K562 (cell line): ENCODE measurements at regions not wholly inside any gene's neighbourhood (a gene's known extent, or its start where the extent isn't known, plus 50 kb on each side); places are given as distances from the start of the nearest gene placed in this dataset.
"Not testable (repeated sequence)": the region's sequence is repeated elsewhere in the genome, so short reads cannot be mapped to it uniquely, and the experiment has no call there.

Experiments
- ATAC-seq: fragments of 200-7000 bp; cut with Tn5 transposase; 3 replicates; pipeline ENCODE4 v1.9.1; 2020; ENCODE audit warnings: moderate library complexity
- BruUV-seq: library from RNA; stranded (reverse); fragments of 400-500 nt; replicated peaks from 2 replicates; lab custom pipeline; 2021; lab: Mats Ljungman, UMichigan
- CTCF ChIA-PET: fragments of 300-600 bp; formaldehyde crosslinking; extraction: SDS; loops from one replicate; lab custom pipeline; 2021; ENCODE audit warnings: low intra/inter-chr PET ratio; lab: Yijun Ruan, JAX
- POLR2A ChIA-PET: fragments of 300-600, 350-650 bp; sonication (Branson Sonifier 250); formaldehyde crosslinking; extraction: SDS; loops from one replicate; lab custom pipeline; 2021; ENCODE audit warnings: antibody characterized with exemption, inconsistent platforms; lab: Yijun Ruan, JAX
- DNase-seq, 4 experiments: peaks; one replicate each; pipeline versions ENCODE4 v3.0.0 to v3.0.0-alpha.2; 2011 to 2018; ENCODE audit warnings: low spot score in 3 of 4, mixed read lengths in 3 of 4; ENCODE audit errors: extremely low read depth in 1 of 4
- FAIRE-seq: peaks from 2 replicates; lab custom pipeline; 2011; peaks lifted over from hg19 to GRCh38; lab: Jason Lieb, UNC
- H2AFZ ChIP-seq: 2 replicates; pipeline ENCODE4 v1.6.0; 2011; ENCODE audit warnings: low read depth, low read length, control low read depth, inconsistent platforms
- H3K27ac ChIP-seq: fragments of 200-600 bp; 3 replicates; pipeline ENCODE4 v1.8.0; 2011; ENCODE audit warnings: low read depth, mild to moderate bottlenecking, control low read depth, inconsistent platforms, low read length, moderate library complexity, mixed read lengths; ENCODE audit errors: extremely low read depth
- H3K27me3 ChIP-seq, 2 experiments: fragments of 300-600 bp in 1 of 2; 2 replicates in 1 of 2; 3 replicates in 1 of 2; pipeline versions ENCODE4 v1.6.0 to v1.8.0; 2011; ENCODE audit warnings: inconsistent platforms in 2 of 2, low read length in 2 of 2, mild to moderate bottlenecking in 1 of 2, mixed read lengths in 1 of 2, moderate library complexity in 1 of 2; ENCODE audit not compliant: control insufficient read depth in 2 of 2, insufficient read depth in 2 of 2
- H3K36me3 ChIP-seq: fragments of 300-600 bp; 3 replicates; pipeline ENCODE4 v1.8.0; 2011; ENCODE audit warnings: mild to moderate bottlenecking, low read length, inconsistent platforms; ENCODE audit not compliant: control insufficient read depth, insufficient read depth
- H3K4me1 ChIP-seq, 2 experiments: fragments of 200-600 bp in 1 of 2; replicated peaks in 1 of 2; 2 replicates in 1 of 2; 3 replicates in 1 of 2; pipeline versions ENCODE4 v1.5.1 to v1.8.0; 2011; ENCODE audit warnings: inconsistent platforms in 2 of 2, low read length in 2 of 2, mild to moderate bottlenecking in 1 of 2, mixed read lengths in 1 of 2, moderate library complexity in 1 of 2; ENCODE audit not compliant: control insufficient read depth in 2 of 2, insufficient read depth in 2 of 2
- H3K4me2 ChIP-seq: 2 replicates; pipeline ENCODE4 v1.6.1; 2011; ENCODE audit warnings: low read length, control low read depth, inconsistent platforms, mixed read lengths; ENCODE audit not compliant: insufficient read depth
- H3K4me3 ChIP-seq: fragments of 200-600 bp; sonication (generic), shearing (Covaris generic); 2 replicates; pipeline ENCODE4 v1.5.1; 2016; ENCODE audit warnings: control low read depth, inconsistent platforms
- H3K79me2 ChIP-seq: fragments of 200-600 bp; 3 replicates; pipeline ENCODE4 v1.8.0; 2011; ENCODE audit warnings: low read length, inconsistent platforms; ENCODE audit not compliant: control insufficient read depth, insufficient read depth
- H3K9ac ChIP-seq, 2 experiments: 2 replicates each; pipeline versions ENCODE4 v1.6.0 to v1.6.1; 2011; ENCODE audit warnings: low read depth in 2 of 2, low read length in 2 of 2, control low read depth in 1 of 2, inconsistent platforms in 1 of 2, mild to moderate bottlenecking in 1 of 2, mixed read lengths in 1 of 2; ENCODE audit not compliant: insufficient read depth in 1 of 2
- H3K9me1 ChIP-seq: one replicate; pipeline ENCODE4 v1.6.0; 2011; ENCODE audit warnings: inconsistent platforms, mild to moderate bottlenecking, low read length, moderate library complexity; ENCODE audit not compliant: control insufficient read depth, insufficient read depth
- H3K9me3 ChIP-seq: replicated peaks from 2 replicates; pipeline ENCODE4 v1.5.1; 2011; ENCODE audit warnings: low read depth, low read length, inconsistent platforms; ENCODE audit not compliant: control insufficient read depth, insufficient read depth
- H4K20me1 ChIP-seq: replicated peaks from 2 replicates; pipeline ENCODE4 v1.6.1; 2011; ENCODE audit warnings: low read length, inconsistent platforms, mixed read lengths; ENCODE audit not compliant: control insufficient read depth, insufficient read depth
- BCL6 ChIP-seq: fragments of 250-450 bp; sonication (Bioruptor Pico); IDR thresholded peaks from 2 replicates; pipeline ENCODE4 v1.4.0; 2020
- EGR1 ChIP-seq: fragments of 450-650 bp; conservative IDR thresholded peaks from 2 replicates; pipeline ENCODE4 v1.6.1; 2017; ENCODE audit warnings: mild to moderate bottlenecking
- HNRNPH1 ChIP-seq: fragments of 200-400 bp; formaldehyde crosslinking; optimal IDR thresholded peaks from 2 replicates; pipeline ENCODE3; 2017; ENCODE audit warnings: low read depth, mild to moderate bottlenecking, low read length, moderate library complexity
- MAZ ChIP-seq, 2 experiments: fragments of 450-650 bp in 1 of 2; sonication (generic) in 1 of 2; formaldehyde crosslinking; IDR thresholded peaks in 1 of 2; conservative IDR thresholded peaks in 1 of 2; 2 replicates each; pipeline versions ENCODE4 v1.4.0 to v1.5.0; 2020; ENCODE audit warnings: mild to moderate bottlenecking in 1 of 2, missing genetic modification reagents in 1 of 2
- SNIP1 ChIP-seq: fragments of 450-650 bp; IDR thresholded peaks from 2 replicates; pipeline ENCODE4 v1.7.1; 2017; ENCODE audit warnings: low read depth, mild to moderate bottlenecking
- SP1 ChIP-seq: sonication (generic); formaldehyde crosslinking; IDR thresholded peaks from 2 replicates; pipeline ENCODE4 v1.8.1; 2022; ENCODE audit warnings: mild to moderate bottlenecking, missing genetic modification reagents
- ZBTB40 ChIP-seq, 2 experiments: fragments of 450-650 bp in 1 of 2; sonication (generic) in 1 of 2; formaldehyde crosslinking in 1 of 2; IDR thresholded peaks; 2 replicates each; pipeline versions ENCODE4 v1.7.1 to v1.9.0; 2016 to 2022; ENCODE audit warnings: inconsistent platforms in 1 of 2, mild to moderate bottlenecking in 1 of 2, missing genetic modification reagents in 1 of 2
- ZC3H11A ChIP-seq: IDR thresholded peaks from 2 replicates; pipeline ENCODE4 v1.6.1; 2012; ENCODE audit warnings: low read depth, low read length, improper control_type of control experiment
- ZFX ChIP-seq: sonication (generic); formaldehyde crosslinking; IDR thresholded peaks from 2 replicates; pipeline ENCODE4 v1.8.0; 2022; ENCODE audit warnings: mild to moderate bottlenecking, missing genetic modification reagents, moderate library complexity
- ZNF695 ChIP-seq: fragments of 450-650 bp; formaldehyde crosslinking; IDR thresholded peaks from 2 replicates; pipeline ENCODE4 v1.4.0; 2020; ENCODE audit warnings: mild to moderate bottlenecking, moderate library complexity
- WGBS: fragments of 100-300 bp; shearing (Covaris generic); methylation state at CpG from one replicate; pipeline ENCODE4 v1.1.6; 2016; ENCODE audit warnings: low coverage, mixed read lengths; ENCODE audit not compliant: insufficient coverage; ENCODE audit errors: missing lambda C conversion rate; 5-methylcytosine and 5-hydroxymethylcytosine counted together
- in situ Hi-C: fragments of 300-500 bp; cut with MboI; formaldehyde crosslinking; loops from 4 replicates; pipeline ENCODE4 v1.15.0; 2018; ENCODE audit warnings: inconsistent platforms, mixed read lengths
- intact Hi-C: fragments of 100-400 bp; cut with micrococcal nuclease; formaldehyde crosslinking; loops from 2 replicates; pipeline ENCODE4 v1.14.2; 2022

- TF ChIP-seq EGR1 (no peak), ZBTB40 (IDR thresholded peaks at IDR 0.05) (no peak), ZBTB40 (CRISPR knock-in tag; IDR thresholded peaks at IDR 0.05) (no peak), SP1 (CRISPR knock-in tag) (no peak), ZNF695 (CRISPR knock-in tag) (no peak), MAZ (CRISPR knock-in tag; conservative IDR thresholded peaks at IDR 0.05 in 1 of 2, IDR thresholded peaks at IDR 0.05 in 1 of 2) (no peak), ZFX (no peak), SNIP1 (no peak), HNRNPH1 (no peak), BCL6 (CRISPR knock-in tag) (no peak), ZC3H11A (no peak)
Observed at GRCh38 chr2:242060212-242060835, 190.8 kb downstream of the RTP5 start (continued).

GRCh38 chr2:242061930-242062329, 192.4 kb downstream of the RTP5 start:
- intact Hi-C loops, in situ Hi-C loops, H3K9me1 ChIP-seq, POLR2A ChIA-PET, H4K20me1 ChIP-seq, BruUV-seq, DNase-seq, H3K79me2 ChIP-seq, FAIRE-seq, CTCF ChIA-PET, H3K9me3 ChIP-seq, H3K27ac ChIP-seq, H3K4me1 ChIP-seq, ATAC-seq, H3K4me3 ChIP-seq, H3K9ac ChIP-seq, H2AFZ ChIP-seq, H3K4me2 ChIP-seq, H3K36me3 ChIP-seq: not testable (repeated sequence)
- peaks cover 16 to 41% of the 10 kb centered on the region in 2 experiments for H3K27me3 ChIP-seq
- WGBS, result 0% methylated on average over 6 of the region's 17 CpGs
